PFSK-1 (cell line): ENCODE measurements at regions not wholly inside any gene's neighbourhood (a gene's known extent, or its start where the extent isn't known, plus 50 kb on each side); places are given as distances from the start of the nearest gene placed in this dataset.

Experiments used
- FOXP2 ChIP-seq: optimal IDR thresholded peaks from 2 replicates; pipeline ENCODE3; 2011; ENCODE audit warnings: borderline replicate concordance, control low read depth, inconsistent platforms; ENCODE audit not compliant: insufficient read depth; ENCODE audit errors: extremely low read length, extremely low read depth
- POLR2AphosphoS5 ChIP-seq: IDR thresholded peaks from 2 replicates; pipeline ENCODE4 v1.6.1; 2012; ENCODE audit warnings: low read depth, mild to moderate bottlenecking, control low read depth, low read length, moderate library complexity
- SIN3A ChIP-seq: IDR thresholded peaks from 2 replicates; pipeline ENCODE4 v1.6.1; 2012; ENCODE audit warnings: mild to moderate bottlenecking, low read length, moderate library complexity, borderline replicate concordance; ENCODE audit not compliant: insufficient read depth
- TAF1 ChIP-seq: IDR thresholded peaks from 2 replicates; pipeline ENCODE4 v1.6.1; 2012; ENCODE audit warnings: low read length, control low read depth, borderline replicate concordance; ENCODE audit not compliant: insufficient read depth
- TF ChIP-seq, protein P1 (sequence below), 2 experiments: IDR thresholded peaks; 2 replicates each; pipeline versions ENCODE4 v1.6.1 to v1.8.0; 2011 to 2012; ENCODE audit warnings: low read depth in 2 of 2, low read length in 2 of 2, control low read depth in 1 of 2, inconsistent platforms in 1 of 2, mild to moderate bottlenecking in 1 of 2, moderate library complexity in 1 of 2; ENCODE audit not compliant: insufficient read depth in 1 of 2

DNA sequence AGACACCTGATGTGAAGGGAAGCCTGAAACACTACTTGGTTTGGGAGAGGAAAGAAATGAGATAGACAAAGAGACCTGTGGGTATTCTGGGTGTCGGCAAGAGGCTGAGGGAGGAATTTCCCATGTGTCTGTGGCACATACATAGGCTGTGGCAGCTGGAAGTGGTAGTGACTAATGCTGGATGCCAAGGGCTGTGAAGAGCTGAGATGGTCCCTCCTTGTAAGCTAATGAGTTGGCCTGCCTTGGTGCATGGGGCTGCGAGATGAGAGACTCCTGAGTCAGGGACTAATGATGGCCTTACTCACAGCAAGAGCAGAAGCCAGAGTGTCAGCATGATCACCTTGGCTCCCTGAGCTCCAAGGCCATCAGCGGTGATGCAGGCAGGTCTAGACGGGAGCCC, 119.0 kb upstream of the EEPD1 start:
- no peak for TF ChIP-seq POLR2AphosphoS5
- TF ChIP-seq SIN3A = no peak
- TF ChIP-seq FOXP2 = no peak
- TF ChIP-seq, protein P1, sequence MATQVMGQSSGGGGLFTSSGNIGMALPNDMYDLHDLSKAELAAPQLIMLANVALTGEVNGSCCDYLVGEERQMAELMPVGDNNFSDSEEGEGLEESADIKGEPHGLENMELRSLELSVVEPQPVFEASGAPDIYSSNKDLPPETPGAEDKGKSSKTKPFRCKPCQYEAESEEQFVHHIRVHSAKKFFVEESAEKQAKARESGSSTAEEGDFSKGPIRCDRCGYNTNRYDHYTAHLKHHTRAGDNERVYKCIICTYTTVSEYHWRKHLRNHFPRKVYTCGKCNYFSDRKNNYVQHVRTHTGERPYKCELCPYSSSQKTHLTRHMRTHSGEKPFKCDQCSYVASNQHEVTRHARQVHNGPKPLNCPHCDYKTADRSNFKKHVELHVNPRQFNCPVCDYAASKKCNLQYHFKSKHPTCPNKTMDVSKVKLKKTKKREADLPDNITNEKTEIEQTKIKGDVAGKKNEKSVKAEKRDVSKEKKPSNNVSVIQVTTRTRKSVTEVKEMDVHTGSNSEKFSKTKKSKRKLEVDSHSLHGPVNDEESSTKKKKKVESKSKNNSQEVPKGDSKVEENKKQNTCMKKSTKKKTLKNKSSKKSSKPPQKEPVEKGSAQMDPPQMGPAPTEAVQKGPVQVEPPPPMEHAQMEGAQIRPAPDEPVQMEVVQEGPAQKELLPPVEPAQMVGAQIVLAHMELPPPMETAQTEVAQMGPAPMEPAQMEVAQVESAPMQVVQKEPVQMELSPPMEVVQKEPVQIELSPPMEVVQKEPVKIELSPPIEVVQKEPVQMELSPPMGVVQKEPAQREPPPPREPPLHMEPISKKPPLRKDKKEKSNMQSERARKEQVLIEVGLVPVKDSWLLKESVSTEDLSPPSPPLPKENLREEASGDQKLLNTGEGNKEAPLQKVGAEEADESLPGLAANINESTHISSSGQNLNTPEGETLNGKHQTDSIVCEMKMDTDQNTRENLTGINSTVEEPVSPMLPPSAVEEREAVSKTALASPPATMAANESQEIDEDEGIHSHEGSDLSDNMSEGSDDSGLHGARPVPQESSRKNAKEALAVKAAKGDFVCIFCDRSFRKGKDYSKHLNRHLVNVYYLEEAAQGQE (IDR thresholded peaks at IDR 0.05; ENCODE audit: insufficient read depth in 1 of 2, low read depth in 2 of 2, low read length in 2 of 2) = no peak
- no peak for TF ChIP-seq TAF1

DNA sequence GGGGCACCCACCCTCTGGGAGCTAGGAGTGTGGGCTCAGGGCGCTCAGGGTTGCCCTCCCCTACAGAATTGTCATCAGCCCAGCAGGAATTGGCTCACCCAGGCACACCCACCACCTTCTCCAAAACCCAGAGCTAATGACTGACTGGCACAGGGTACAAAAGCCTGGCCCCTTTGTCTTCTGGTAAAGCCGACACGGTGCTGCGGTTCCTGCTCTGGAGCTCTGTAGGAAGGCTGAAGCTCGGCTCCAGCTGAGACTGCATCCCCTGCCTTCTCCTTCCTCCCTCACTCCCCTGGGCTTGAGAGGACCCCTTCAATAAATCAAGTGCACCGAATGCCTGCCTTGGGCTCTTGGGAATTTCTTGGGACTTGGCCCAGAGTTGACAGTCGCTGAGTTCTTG, 117.9 kb upstream of the EEPD1 start:
- TF ChIP-seq POLR2AphosphoS5 (no peak), SIN3A (no peak), TAF1 (no peak), FOXP2 (no peak)
- TF ChIP-seq, protein P1 (IDR thresholded peaks at IDR 0.05; ENCODE audit: insufficient read depth in 1 of 2, low read depth in 2 of 2, low read length in 2 of 2) = no peak

DNA sequence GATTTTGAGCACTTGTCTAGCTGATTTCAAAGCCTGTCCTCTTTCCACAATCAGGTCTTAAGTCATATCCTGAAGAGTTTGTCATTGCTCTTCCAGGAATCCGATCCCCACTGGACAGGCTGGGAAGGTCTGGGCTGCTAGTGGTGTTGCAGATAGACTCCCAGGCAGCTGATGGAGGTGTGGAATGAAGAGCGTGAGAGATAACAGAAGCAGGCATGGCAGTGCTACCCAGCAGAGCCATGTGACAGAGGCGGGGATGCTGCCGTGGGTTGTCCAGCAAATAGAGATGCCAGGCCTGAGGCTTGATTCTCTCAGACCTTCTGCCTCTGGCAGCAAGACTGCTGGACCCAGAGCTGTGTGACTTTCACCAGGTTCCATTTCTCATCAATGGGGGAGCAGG, 116.5 kb upstream of the EEPD1 start:
- no peak for TF ChIP-seq FOXP2
- TF ChIP-seq TAF1 = no peak
- TF ChIP-seq SIN3A = no peak
- TF ChIP-seq, protein P1 (IDR thresholded peaks at IDR 0.05; ENCODE audit: insufficient read depth in 1 of 2, low read depth in 2 of 2, low read length in 2 of 2) = no peak
- TF ChIP-seq POLR2AphosphoS5 = no peak

DNA sequence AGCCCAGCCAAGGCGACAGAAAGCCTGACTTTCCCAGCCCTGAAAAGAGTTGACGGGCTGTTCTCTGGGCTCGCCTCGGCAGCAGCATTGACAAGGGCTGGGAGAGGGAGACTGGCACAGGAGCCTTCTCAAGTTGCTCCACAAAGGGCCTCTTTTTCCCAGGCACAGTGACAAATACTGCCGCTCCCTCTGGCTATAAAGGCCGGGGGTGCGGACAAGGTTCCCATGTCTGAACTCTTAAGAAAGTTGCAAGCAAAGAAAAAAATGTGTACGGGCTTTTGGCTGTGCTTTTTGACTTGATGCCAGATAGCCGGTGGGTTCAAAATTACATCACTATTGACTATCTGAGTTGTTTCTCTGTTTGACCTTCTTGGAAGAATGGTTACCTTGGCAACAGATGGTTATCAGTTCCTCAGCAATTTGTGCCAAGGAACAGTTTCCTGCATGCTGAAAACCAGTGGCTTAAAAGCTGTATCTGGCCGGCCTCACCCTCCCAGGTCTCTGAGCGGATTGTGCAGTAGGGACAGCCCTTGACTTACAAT, 115.9 kb upstream of the EEPD1 start:
- TF ChIP-seq SIN3A = no peak
- TF ChIP-seq, protein P1 (IDR thresholded peaks at IDR 0.05; ENCODE audit: insufficient read depth in 1 of 2, low read depth in 2 of 2, low read length in 2 of 2) = peak in 1 of 2 experiments; percentile 5; a peak in 1 of 4 replicates
